SK-N-SH (cell line): ENCODE measurements at regions not wholly inside any gene's neighbourhood (a gene's known extent, or its start where the extent isn't known, plus 50 kb on each side); places are given as distances from the start of the nearest gene placed in this dataset.

Experiments used
- CTCF ChIA-PET: fragments of 300-600, 350-600 bp; formaldehyde crosslinking; extraction: SDS; loops from one replicate; lab custom pipeline; 2021; lab: Yijun Ruan, JAX
- POLR2A ChIA-PET: fragments of 350-600 bp; sonication (Branson Sonifier 250); formaldehyde crosslinking; extraction: SDS; loops from one replicate; lab custom pipeline; 2020; ENCODE audit warnings: antibody characterized with exemption, inconsistent platforms; lab: Yijun Ruan, JAX
- DNase-seq: peaks from one replicate; pipeline ENCODE4 v3.0.0; 2012
- H2AFZ ChIP-seq: fragments of 200-600 bp; sonication (generic); 2 replicates; pipeline ENCODE4 v1.8.1; 2016; ENCODE audit warnings: antibody characterized with exemption, mild to moderate bottlenecking, low read depth
- H3F3A ChIP-seq: fragments of 200-600 bp; sonication (generic); replicated peaks from 2 replicates; pipeline ENCODE3; 2016; ENCODE audit warnings: antibody characterized with exemption, mild to moderate bottlenecking; ENCODE audit not compliant: insufficient read depth
- H3K27ac ChIP-seq, 2 experiments: fragments of 200-500 bp in 1 of 2; fragments of 200-600 bp in 1 of 2; sonication (Bioruptor generic) in 1 of 2; sonication (generic), shearing (Covaris generic) in 1 of 2; 2 replicates each; pipeline versions ENCODE4 v1.5.1 to v1.6.1; 2014 to 2016; ENCODE audit warnings: low read depth in 2 of 2, inconsistent platforms in 1 of 2, low read length in 1 of 2, mild to moderate bottlenecking in 1 of 2, mixed read lengths in 1 of 2
- H3K27me3 ChIP-seq: fragments of 200-600 bp; sonication (generic), shearing (Covaris generic); 2 replicates; pipeline ENCODE4 v1.6.1; 2016; ENCODE audit warnings: mixed run types; ENCODE audit not compliant: insufficient read depth
- H3K36me3 ChIP-seq, 2 experiments: fragments of 200-500 bp in 1 of 2; fragments of 200-600 bp in 1 of 2; sonication (Bioruptor generic) in 1 of 2; sonication (generic) in 1 of 2; replicated peaks in 1 of 2; 2 replicates each; pipeline versions ENCODE3 to v1.5.1; 2014 to 2016; ENCODE audit warnings: low read length in 1 of 2, mild to moderate bottlenecking in 1 of 2; ENCODE audit not compliant: insufficient read depth in 2 of 2, control insufficient read depth in 1 of 2
- H3K4me1 ChIP-seq, 2 experiments: fragments of 200-500 bp in 1 of 2; fragments of 200-600 bp in 1 of 2; sonication (Bioruptor generic) in 1 of 2; sonication (generic), shearing (Covaris generic) in 1 of 2; 2 replicates each; pipeline versions ENCODE4 v1.5.1 to v1.6.1; 2014 to 2016; ENCODE audit warnings: low read depth in 1 of 2, low read length in 1 of 2, mixed run types in 1 of 2; ENCODE audit not compliant: insufficient read depth in 2 of 2, control insufficient read depth in 1 of 2
- H3K4me2 ChIP-seq: fragments of 200-600 bp; sonication (generic), shearing (Covaris generic); 2 replicates; pipeline ENCODE4 v1.6.1; 2017; ENCODE audit warnings: mixed run types
- H3K4me3 ChIP-seq, 2 experiments: fragments of 200-500 bp in 1 of 2; fragments of 200-600 bp in 1 of 2; sonication (Bioruptor generic) in 1 of 2; sonication (generic), shearing (Covaris generic) in 1 of 2; 2 replicates each; pipeline versions ENCODE4 v1.5.1 to v1.8.1; 2014 to 2016; ENCODE audit warnings: low read depth in 2 of 2, inconsistent platforms in 1 of 2, low read length in 1 of 2, mild to moderate bottlenecking in 1 of 2, mixed read lengths in 1 of 2, moderate library complexity in 1 of 2
- H3K79me2 ChIP-seq: fragments of 200-600 bp; sonication (generic); 2 replicates; pipeline ENCODE4 v1.8.1; 2017; ENCODE audit warnings: mild to moderate bottlenecking; ENCODE audit not compliant: insufficient read depth
- H3K9ac ChIP-seq: fragments of 200-600 bp; sonication (generic); 2 replicates; pipeline ENCODE4 v1.6.1; 2017; ENCODE audit warnings: mixed run types
- H3K9me2 ChIP-seq: fragments of 200-600 bp; sonication (generic); 2 replicates; pipeline ENCODE4 v1.6.1; 2017; ENCODE audit warnings: mixed run types
- H3K9me3 ChIP-seq: fragments of 200-600 bp; sonication (generic); 2 replicates; pipeline ENCODE4 v1.6.1; 2017; ENCODE audit warnings: mixed run types, mild to moderate bottlenecking, moderate library complexity
- H4K20me1 ChIP-seq: fragments of 200-600 bp; sonication (generic); 2 replicates; pipeline ENCODE4 v1.6.1; 2017; ENCODE audit warnings: mild to moderate bottlenecking, mixed run types; ENCODE audit not compliant: insufficient read depth
- CTCF ChIP-seq: fragments of 200-600 bp; sonication (generic); IDR thresholded peaks from 2 replicates; pipeline ENCODE4 v1.6.1; 2017; ENCODE audit warnings: antibody characterized with exemption, mild to moderate bottlenecking, moderate library complexity
- ELF1 ChIP-seq: IDR thresholded peaks from 2 replicates; pipeline ENCODE4 v1.4.0; 2012
- EP300 ChIP-seq, 2 experiments: IDR thresholded peaks; 2 replicates each; pipeline versions ENCODE4 v1.4.0 to v1.6.1; 2012; ENCODE audit warnings: borderline replicate concordance in 1 of 2, low read depth in 1 of 2, low read length in 1 of 2
- EZH2phosphoT487 ChIP-seq: fragments of 200-600 bp; sonication (generic); IDR thresholded peaks from 2 replicates; pipeline ENCODE4 v1.6.1; 2017; ENCODE audit warnings: low read depth, mixed run types, mild to moderate bottlenecking, antibody characterized with exemption, moderate library complexity, borderline replicate concordance
- FOXJ3 ChIP-seq: sonication (generic); formaldehyde crosslinking; IDR thresholded peaks from 2 replicates; pipeline ENCODE4 v1.5.1; 2020; ENCODE audit warnings: mild to moderate bottlenecking, missing genetic modification reagents
- FOXM1 ChIP-seq: IDR thresholded peaks from 2 replicates; pipeline ENCODE4 v1.4.0; 2012; ENCODE audit warnings: low read depth, mild to moderate bottlenecking
- GATA2 ChIP-seq: sonication (generic); formaldehyde crosslinking; IDR thresholded peaks from 2 replicates; pipeline ENCODE4 v1.5.0; 2020; ENCODE audit warnings: mild to moderate bottlenecking, missing genetic modification reagents
- JUND ChIP-seq: IDR thresholded peaks from 2 replicates; pipeline ENCODE4 v1.4.0; 2012
- MEF2A ChIP-seq: IDR thresholded peaks from 2 replicates; pipeline ENCODE4 v1.4.0; 2012; ENCODE audit warnings: low read depth, borderline replicate concordance
- MXI1 ChIP-seq: IDR thresholded peaks from 2 replicates; pipeline ENCODE4 v1.6.1; 2012; ENCODE audit warnings: mild to moderate bottlenecking, low read depth, low read length, improper control_type of control experiment
- NRF1 ChIP-seq: IDR thresholded peaks from 2 replicates; pipeline ENCODE4 v1.6.1; 2012; ENCODE audit warnings: low read depth, mild to moderate bottlenecking, low read length
- RAD21 ChIP-seq: IDR thresholded peaks from 2 replicates; pipeline ENCODE4 v1.6.1; 2012; ENCODE audit warnings: mild to moderate bottlenecking, low read length
- RXRA ChIP-seq: IDR thresholded peaks from 2 replicates; pipeline ENCODE4 v1.4.0; 2012; ENCODE audit warnings: low read depth, mild to moderate bottlenecking, borderline replicate concordance
- SIN3A ChIP-seq: IDR thresholded peaks from 2 replicates; pipeline ENCODE4 v1.6.1; 2012; ENCODE audit warnings: low read depth, mild to moderate bottlenecking, low read length, moderate library complexity, borderline replicate concordance
- SMC3 ChIP-seq: IDR thresholded peaks from 2 replicates; pipeline ENCODE4 v1.6.1; 2012; ENCODE audit warnings: low read depth, low read length, improper control_type of control experiment
- YY1 ChIP-seq: IDR thresholded peaks from 2 replicates; pipeline ENCODE4 v1.4.0; 2012; ENCODE audit warnings: low read depth, mild to moderate bottlenecking
- WGBS: methylation state at CpG from one replicate; pipeline ENCODE4 v1.1.6; 2017; ENCODE audit warnings: low lambda C conversion rate; 5-methylcytosine and 5-hydroxymethylcytosine counted together
- TF ChIP-seq, protein P1 (sequence below): IDR thresholded peaks from 2 replicates; pipeline ENCODE4 v1.4.0; 2012; ENCODE audit warnings: low read depth, borderline replicate concordance
- TF ChIP-seq, protein P2 (sequence below): IDR thresholded peaks from 2 replicates; pipeline ENCODE4 v1.4.0; 2012; ENCODE audit warnings: low read depth

DNA sequence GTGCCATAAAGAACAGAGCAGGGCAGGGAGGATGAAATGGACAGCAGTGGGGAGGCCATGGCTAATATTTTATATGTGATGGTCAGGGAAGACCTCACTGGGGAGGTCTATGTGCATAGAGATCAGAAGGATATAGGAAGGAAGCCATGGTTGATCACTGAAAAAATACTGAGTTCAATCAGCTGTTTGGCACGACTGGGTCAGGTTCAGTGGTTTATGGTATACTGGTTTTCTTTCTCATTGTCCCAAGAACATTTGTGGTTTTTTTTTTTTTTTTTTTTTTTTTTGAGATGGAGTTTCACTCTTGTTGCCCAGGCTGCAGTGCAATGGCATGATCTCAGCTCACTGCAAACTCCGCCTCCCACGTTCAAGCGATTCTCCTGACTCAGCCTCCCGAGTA lies 78.3 kb upstream of the TIAM2 start:
- peaks cover 0 to 6% of the 10 kb centered on the region in 2 experiments; a peak in 1 of 4 replicates for H3K4me1 ChIP-seq
- no peak overlapping the region for H3K27ac ChIP-seq
- peaks cover 0 to 2% of the 10 kb centered on the region in 2 experiments for H3K36me3 ChIP-seq
- ChIA-PET CTCF (interaction anchor here (0.9 to 3.2 kb wide), 3 partner anchors 11 to 241 kb away, joined by 3 to 10 read pairs (median 5); no protein-coding TSS in a partner anchor), POLR2A (no interaction called here)
- no peak overlapping the region for H3K4me3 ChIP-seq
- DNase-seq: no peak
- no peaks in the 10 kb centered on the region for H3K9me2 ChIP-seq
- no peaks in the 10 kb centered on the region for H3K9me3 ChIP-seq
- H3K9ac ChIP-seq: no peak overlapping the region
- H3K27me3 ChIP-seq: no peaks in the 10 kb centered on the region
- H4K20me1 ChIP-seq: no peaks in the 10 kb centered on the region
- no peaks in the 10 kb centered on the region for H3K79me2 ChIP-seq
- no peak overlapping the region for H3K4me2 ChIP-seq
- H3F3A ChIP-seq: no peaks in the 10 kb centered on the region
- no peak overlapping the region for H2AFZ ChIP-seq
- WGBS: 95% methylated on average over 5 of the region's 5 CpGs
- no peak for TF ChIP-seq RXRA
- no peak for TF ChIP-seq JUND
- no peak for TF ChIP-seq RAD21
- TF ChIP-seq SIN3A: no peak
- no peak for TF ChIP-seq ELF1
- no peak for TF ChIP-seq EP300 (IDR thresholded peaks at IDR 0.05; ENCODE audit: borderline replicate concordance in 1 of 2, low read depth in 1 of 2, low read length in 1 of 2)
- no peak for TF ChIP-seq NRF1
- TF ChIP-seq YY1: no peak
- no peak for TF ChIP-seq SMC3
- TF ChIP-seq, protein P1, sequence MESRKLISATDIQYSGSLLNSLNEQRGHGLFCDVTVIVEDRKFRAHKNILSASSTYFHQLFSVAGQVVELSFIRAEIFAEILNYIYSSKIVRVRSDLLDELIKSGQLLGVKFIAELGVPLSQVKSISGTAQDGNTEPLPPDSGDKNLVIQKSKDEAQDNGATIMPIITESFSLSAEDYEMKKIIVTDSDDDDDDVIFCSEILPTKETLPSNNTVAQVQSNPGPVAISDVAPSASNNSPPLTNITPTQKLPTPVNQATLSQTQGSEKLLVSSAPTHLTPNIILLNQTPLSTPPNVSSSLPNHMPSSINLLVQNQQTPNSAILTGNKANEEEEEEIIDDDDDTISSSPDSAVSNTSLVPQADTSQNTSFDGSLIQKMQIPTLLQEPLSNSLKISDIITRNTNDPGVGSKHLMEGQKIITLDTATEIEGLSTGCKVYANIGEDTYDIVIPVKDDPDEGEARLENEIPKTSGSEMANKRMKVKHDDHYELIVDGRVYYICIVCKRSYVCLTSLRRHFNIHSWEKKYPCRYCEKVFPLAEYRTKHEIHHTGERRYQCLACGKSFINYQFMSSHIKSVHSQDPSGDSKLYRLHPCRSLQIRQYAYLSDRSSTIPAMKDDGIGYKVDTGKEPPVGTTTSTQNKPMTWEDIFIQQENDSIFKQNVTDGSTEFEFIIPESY: no peak
- no peak for TF ChIP-seq FOXM1
- TF ChIP-seq CTCF: no peak
- TF ChIP-seq MXI1: no peak
- TF ChIP-seq, protein P2, sequence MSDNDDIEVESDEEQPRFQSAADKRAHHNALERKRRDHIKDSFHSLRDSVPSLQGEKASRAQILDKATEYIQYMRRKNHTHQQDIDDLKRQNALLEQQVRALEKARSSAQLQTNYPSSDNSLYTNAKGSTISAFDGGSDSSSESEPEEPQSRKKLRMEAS: no peak
- no peak for TF ChIP-seq MEF2A
- TF ChIP-seq GATA2 (CRISPR knock-in tag): no peak
- no peak for TF ChIP-seq EZH2phosphoT487
- TF ChIP-seq FOXJ3: no peak
- TF ChIP-seq, all 33 proteins: peak for 0
